ENCODE measurements at regions not wholly inside any gene's neighbourhood (a gene's known extent, or its start where the extent isn't known, plus 50 kb on each side); places are given as distances from the start of the nearest gene placed in this dataset.
"Not testable (repeated sequence)": the region's sequence is repeated elsewhere in the genome, so short reads cannot be mapped to it uniquely, and the experiment has no call there.

GRCh38 chr5:118478852-118479251 lies 509.5 kb downstream of the DTWD2 start:
- TF ChIP-seq CTCF (IDR thresholded peaks at IDR 0.05; ENCODE audit: borderline replicate concordance, control extremely low read depth, extremely low read depth, insufficient read depth, missing control alignments) = no peak
- no peak for DNase-seq (ENCODE audit: low spot score)
- in situ Hi-C loops (cut with MboI; ENCODE audit: low sequenced_read_pairs, unreplicated experiment) = no loop called here

- no peak for DNase-seq (ENCODE audit: low spot score)
- TF ChIP-seq CTCF (IDR thresholded peaks at IDR 0.05; ENCODE audit: borderline replicate concordance, control extremely low read depth, extremely low read depth, insufficient read depth, missing control alignments) = no peak
- in situ Hi-C loops (cut with MboI; ENCODE audit: low sequenced_read_pairs, unreplicated experiment) = no loop called here
Measured at GRCh38 chr5:118468085-118468484, 520.3 kb downstream of the DTWD2 start.

GRCh38 chr5:118467103-118467502 lies 521.2 kb downstream of the DTWD2 start:
- no peak for DNase-seq (ENCODE audit: low spot score)
- TF ChIP-seq CTCF (IDR thresholded peaks at IDR 0.05; ENCODE audit: borderline replicate concordance, control extremely low read depth, extremely low read depth, insufficient read depth, missing control alignments) = no peak
- in situ Hi-C loops (cut with MboI; ENCODE audit: low sequenced_read_pairs, unreplicated experiment) = no loop called here

- DNase-seq (ENCODE audit: low spot score) = no peak
- in situ Hi-C loops (cut with MboI; ENCODE audit: low sequenced_read_pairs, unreplicated experiment) = no loop called here
- no peak for TF ChIP-seq CTCF (IDR thresholded peaks at IDR 0.05; ENCODE audit: borderline replicate concordance, control extremely low read depth, extremely low read depth, insufficient read depth, missing control alignments)
Measured at GRCh38 chr5:118466418-118466817, 521.9 kb downstream of the DTWD2 start.

- in situ Hi-C loops (cut with MboI; ENCODE audit: low sequenced_read_pairs, unreplicated experiment) = not testable (repeated sequence)
Measured at GRCh38 chr5:118462276-118462675, 526.1 kb downstream of the DTWD2 start.

GRCh38 chr5:118461436-118461835 lies 526.9 kb downstream of the DTWD2 start:
- DNase-seq (ENCODE audit: low spot score) = no peak
- TF ChIP-seq CTCF (IDR thresholded peaks at IDR 0.05; ENCODE audit: borderline replicate concordance, control extremely low read depth, extremely low read depth, insufficient read depth, missing control alignments) = no peak
- in situ Hi-C loops (cut with MboI; ENCODE audit: low sequenced_read_pairs, unreplicated experiment) = no loop called here

More at GRCh38 chr5:118462276-118462675, 526.1 kb downstream of the DTWD2 start:
- not testable (repeated sequence) for DNase-seq (ENCODE audit: low spot score)

- in situ Hi-C loops (cut with MboI; ENCODE audit: low sequenced_read_pairs, unreplicated experiment) = no loop called here
- no peak for TF ChIP-seq CTCF (IDR thresholded peaks at IDR 0.05; ENCODE audit: borderline replicate concordance, control extremely low read depth, extremely low read depth, insufficient read depth, missing control alignments)
- DNase-seq (ENCODE audit: low spot score) = no peak
Measured at GRCh38 chr5:118459490-118459889, 528.9 kb downstream of the DTWD2 start.
